SK-N-SH treated with all-trans-retinoic acid at 6 μM for 48 hours (cell line): ENCODE measurements at regions not wholly inside any gene's neighbourhood (a gene's known extent, or its start where the extent isn't known, plus 50 kb on each side); places are given as distances from the start of the nearest gene placed in this dataset.

Experiments
- BACH2 ChIP-seq: fragments of 250-450 bp; sonication (Bioruptor Pico); IDR thresholded peaks from 2 replicates; pipeline ENCODE4 v1.9.0; 2021; ENCODE audit warnings: mild to moderate bottlenecking, borderline replicate concordance
- ZFP3 ChIP-seq: fragments of 250-450 bp; sonication (Bioruptor Pico); IDR thresholded peaks from 2 replicates; pipeline ENCODE4 v1.5.0; 2020; ENCODE audit warnings: mild to moderate bottlenecking, moderate library complexity

- TF ChIP-seq BACH2 (CRISPR knock-in tag) (no peak), ZFP3 (no peak)
Measured at GRCh38 chr16:54706406-54706805, 224.3 kb upstream of the IRX5 start.
